ENCODE measurements at regions not wholly inside any gene's neighbourhood (a gene's known extent, or its start where the extent isn't known, plus 50 kb on each side); places are given as distances from the start of the nearest gene placed in this dataset.

GRCh38 chr9:82275258-82275927 lies 286.8 kb downstream of the SPATA31D1 start:
- TF ChIP-seq CTCF (conservative IDR thresholded peaks at IDR 0.05; ENCODE audit: low read depth, low read length) (no peak), EZH2 (IDR thresholded peaks at IDR 0.05; ENCODE audit: borderline replicate concordance, low read depth, low read length, poor library complexity, severe bottlenecking) (no peak)

All from A673 (cell line).